Calu3 (cell line): ENCODE measurements at regions not wholly inside any gene's neighbourhood (a gene's known extent, or its start where the extent isn't known, plus 50 kb on each side); places are given as distances from the start of the nearest gene placed in this dataset.

Experiments used
- BruUV-seq: library from RNA; stranded (reverse); fragments of 400-500 nt; replicated peaks from 2 replicates; lab custom pipeline; 2021; lab: Mats Ljungman, UMichigan
- CTCF ChIA-PET: fragments of 300-600 bp; sonication (Branson Sonifier 250); formaldehyde crosslinking; loops from one replicate; lab custom pipeline; 2022; ENCODE audit warnings: antibody characterized with exemption; lab: Charles Lee
- DNase-seq: peaks from one replicate; pipeline ENCODE4 v3.0.0; 2022
- H3K27ac Mint-ChIP-seq: one replicate; pipeline ENCODE4 v1.8.0; 2022; ENCODE audit warnings: mixed read lengths; ENCODE audit not compliant: unreplicated experiment
- H3K27me3 Mint-ChIP-seq: one replicate; pipeline ENCODE4 v1.8.0; 2022; ENCODE audit warnings: mixed read lengths; ENCODE audit not compliant: unreplicated experiment
- H3K36me3 Mint-ChIP-seq: one replicate; pipeline ENCODE4 v1.8.0; 2022; ENCODE audit warnings: mild to moderate bottlenecking, moderate library complexity, mixed read lengths; ENCODE audit not compliant: insufficient read depth, unreplicated experiment
- H3K4me1 Mint-ChIP-seq: one replicate; pipeline ENCODE4 v1.8.0; 2022; ENCODE audit warnings: mild to moderate bottlenecking, low read depth, mixed read lengths; ENCODE audit not compliant: unreplicated experiment
- H3K4me3 Mint-ChIP-seq: one replicate; pipeline ENCODE4 v1.8.0; 2022; ENCODE audit warnings: mild to moderate bottlenecking, low read depth, moderate library complexity, mixed read lengths; ENCODE audit not compliant: unreplicated experiment
- H3K9me3 Mint-ChIP-seq: one replicate; pipeline ENCODE4 v1.8.0; 2022; ENCODE audit warnings: low read depth, mixed read lengths; ENCODE audit not compliant: unreplicated experiment
- CTCF ChIP-seq: fragments of 200-600 bp; IDR thresholded peaks from one replicate; pipeline ENCODE4 v1.8.0; 2022; ENCODE audit warnings: antibody characterized with exemption; ENCODE audit not compliant: unreplicated experiment
- intact Hi-C: fragments of 100-400 bp; cut with micrococcal nuclease; formaldehyde crosslinking; loops from one replicate; pipeline ENCODE4 v1.10.0; 2022; ENCODE audit not compliant: unreplicated experiment

GRCh38 chr18:39872651-39873050 lies 2082.4 kb upstream of the PIK3C3 start:
- DNase-seq = no peak
- no peak for TF ChIP-seq CTCF
- Mint-ChIP-seq H3K4me3 (no peak overlapping the region), H3K36me3 (no peaks in the 10 kb centered on the region), H3K4me1 (no peaks in the 10 kb centered on the region), H3K9me3 (no peaks in the 10 kb centered on the region), H3K27me3 (no peaks in the 10 kb centered on the region), H3K27ac (no peak overlapping the region)
- intact Hi-C loops = no loop called here
- CTCF ChIA-PET = no interaction called here
- BruUV-seq = no TSS peak

DNA sequence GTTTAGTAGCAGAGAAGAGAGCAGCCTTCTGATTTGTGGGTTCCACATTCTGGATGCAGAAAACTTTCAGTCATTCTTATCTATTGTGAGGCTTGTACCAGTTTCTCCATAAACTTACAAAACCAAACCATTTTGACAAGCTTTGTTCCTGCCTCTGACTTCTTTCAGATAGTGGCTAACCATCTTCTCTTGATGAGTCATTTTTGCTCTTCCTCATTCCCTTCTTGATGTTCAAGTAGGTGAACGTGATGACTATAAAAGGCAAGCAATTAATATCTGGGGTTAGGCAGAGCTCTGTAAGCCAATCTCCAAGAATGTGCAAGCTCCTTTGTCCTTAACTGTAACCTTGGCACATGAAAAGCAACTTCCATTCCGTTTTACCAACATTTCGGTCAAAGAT lies 2083.1 kb upstream of the PIK3C3 start:
- Mint-ChIP-seq H3K27ac (no peak overlapping the region), H3K36me3 (no peaks in the 10 kb centered on the region), H3K4me3 (no peak overlapping the region), H3K9me3 (no peaks in the 10 kb centered on the region), H3K27me3 (no peaks in the 10 kb centered on the region), H3K4me1 (no peaks in the 10 kb centered on the region)
- CTCF ChIA-PET = no interaction called here
- no TSS peak for BruUV-seq
- no peak for TF ChIP-seq CTCF
- intact Hi-C loops = no loop called here
- no peak for DNase-seq

- CTCF ChIA-PET = interaction anchor here (1.0 kb wide), 1 partner anchor 289 kb away, joined by 3 read pairs; no protein-coding TSS in a partner anchor
- no peak for TF ChIP-seq CTCF
- H3K27ac Mint-ChIP-seq = no peak overlapping the region
- H3K27me3 Mint-ChIP-seq = no peaks in the 10 kb centered on the region
- DNase-seq = no peak
- BruUV-seq = no TSS peak
- no peak overlapping the region for H3K4me3 Mint-ChIP-seq
- no peaks in the 10 kb centered on the region for H3K36me3 Mint-ChIP-seq
- intact Hi-C loops = no loop called here
- no peaks in the 10 kb centered on the region for H3K4me1 Mint-ChIP-seq
- H3K9me3 Mint-ChIP-seq = no peaks in the 10 kb centered on the region
Measured at GRCh38 chr18:39870591-39870990, 2084.4 kb upstream of the PIK3C3 start.

GRCh38 chr18:39863916-39864315 lies 2091.1 kb upstream of the PIK3C3 start:
- Mint-ChIP-seq H3K36me3 (no peaks in the 10 kb centered on the region), H3K4me3 (no peak overlapping the region)
- no peak for TF ChIP-seq CTCF

More at GRCh38 chr18:39863916-39864315, 2091.1 kb upstream of the PIK3C3 start:
- intact Hi-C loops = no loop called here
- CTCF ChIA-PET = no interaction called here
- no peak for DNase-seq
- H3K4me1 Mint-ChIP-seq = no peaks in the 10 kb centered on the region
- no peaks in the 10 kb centered on the region for H3K27me3 Mint-ChIP-seq
- H3K27ac Mint-ChIP-seq = no peak overlapping the region
- no peaks in the 10 kb centered on the region for H3K9me3 Mint-ChIP-seq
- BruUV-seq = no TSS peak
